ENCODE measurements at regions not wholly inside any gene's neighbourhood (a gene's known extent, or its start where the extent isn't known, plus 50 kb on each side); places are given as distances from the start of the nearest gene placed in this dataset.

GRCh38 chr3:13206799-13207577 lies 133.8 kb upstream of the IQSEC1 start:
- DNase-seq (ENCODE audit: low spot score): no peak

GRCh38 chr3:13205567-13206143 lies 132.4 kb upstream of the IQSEC1 start:
- DNase-seq (ENCODE audit: low spot score) (no peak), ATAC-seq (ENCODE audit: insufficient number of reproducible peaks, low FRiP score, low read depth) (no peak)
- H3K4me1 ChIP-seq (ENCODE audit: control insufficient read depth in 1 of 2, low read depth in 2 of 2): no peaks in the 10 kb centered on the region
- TF ChIP-seq CTCF (IDR thresholded peaks at IDR 0.05): no peak
- no peaks in the 10 kb centered on the region for H3K9me3 ChIP-seq
- H3K4me3 ChIP-seq: no peak overlapping the region
- no peak overlapping the region for H3K27ac ChIP-seq
- H3K36me3 ChIP-seq: no peaks in the 10 kb centered on the region
- no peaks in the 10 kb centered on the region for H3K27me3 ChIP-seq (replicated peaks; ENCODE audit: insufficient read depth)

More at GRCh38 chr3:13206799-13207577, 133.8 kb upstream of the IQSEC1 start:
- H3K4me1 ChIP-seq (ENCODE audit: control insufficient read depth in 1 of 2, low read depth in 2 of 2): no peaks in the 10 kb centered on the region
- no peak overlapping the region for H3K27ac ChIP-seq
- H3K9me3 ChIP-seq: no peaks in the 10 kb centered on the region
- H3K4me3 ChIP-seq: no peak overlapping the region
- H3K36me3 ChIP-seq: no peaks in the 10 kb centered on the region
- no peak for TF ChIP-seq CTCF (IDR thresholded peaks at IDR 0.05)
- no peak for ATAC-seq (ENCODE audit: insufficient number of reproducible peaks, low FRiP score, low read depth)
- H3K27me3 ChIP-seq (replicated peaks; ENCODE audit: insufficient read depth): no peaks in the 10 kb centered on the region

- TF ChIP-seq CTCF (IDR thresholded peaks at IDR 0.05): no peak
- H3K36me3 ChIP-seq: no peaks in the 10 kb centered on the region
- no peaks in the 10 kb centered on the region for H3K9me3 ChIP-seq
- no peak overlapping the region for H3K4me3 ChIP-seq
- ATAC-seq (ENCODE audit: insufficient number of reproducible peaks, low FRiP score, low read depth): no peak
- DNase-seq (ENCODE audit: low spot score): no peak
- no peaks in the 10 kb centered on the region for H3K27me3 ChIP-seq (replicated peaks; ENCODE audit: insufficient read depth)
- H3K4me1 ChIP-seq (ENCODE audit: control insufficient read depth in 1 of 2, low read depth in 2 of 2): no peaks in the 10 kb centered on the region
- H3K27ac ChIP-seq: no peak overlapping the region
Observed at GRCh38 chr3:13204177-13204581, 130.9 kb upstream of the IQSEC1 start.

GRCh38 chr3:13203398-13204176 lies 130.4 kb upstream of the IQSEC1 start:
- no peak for DNase-seq (ENCODE audit: low spot score)
- no peak for TF ChIP-seq CTCF (IDR thresholded peaks at IDR 0.05)

GRCh38 chr3:13202744-13203397 lies 129.6 kb upstream of the IQSEC1 start:
- Histone ChIP-seq H3K4me3 (no peak overlapping the region), H3K27me3 (replicated peaks; ENCODE audit: insufficient read depth) (no peaks in the 10 kb centered on the region), H3K36me3 (no peaks in the 10 kb centered on the region), H3K9me3 (no peaks in the 10 kb centered on the region), H3K4me1 (ENCODE audit: control insufficient read depth in 1 of 2, low read depth in 2 of 2) (no peaks in the 10 kb centered on the region), H3K27ac (no peak overlapping the region)
- no peak for ATAC-seq (ENCODE audit: insufficient number of reproducible peaks, low FRiP score, low read depth)
- DNase-seq (ENCODE audit: low spot score): no peak
- TF ChIP-seq CTCF (IDR thresholded peaks at IDR 0.05): no peak

More at GRCh38 chr3:13203398-13204176, 130.4 kb upstream of the IQSEC1 start:
- H3K36me3 ChIP-seq: no peaks in the 10 kb centered on the region
- H3K27me3 ChIP-seq (replicated peaks; ENCODE audit: insufficient read depth): no peaks in the 10 kb centered on the region
- H3K27ac ChIP-seq: no peak overlapping the region
- no peaks in the 10 kb centered on the region for H3K4me1 ChIP-seq (ENCODE audit: control insufficient read depth in 1 of 2, low read depth in 2 of 2)
- ATAC-seq (ENCODE audit: insufficient number of reproducible peaks, low FRiP score, low read depth): no peak
- H3K9me3 ChIP-seq: no peaks in the 10 kb centered on the region
- H3K4me3 ChIP-seq: no peak overlapping the region
